HG02798 (cell line): ENCODE measurements at regions not wholly inside any gene's neighbourhood (a gene's known extent, or its start where the extent isn't known, plus 50 kb on each side); places are given as distances from the start of the nearest gene placed in this dataset.
"Not testable (repeated sequence)": the region's sequence is repeated elsewhere in the genome, so short reads cannot be mapped to it uniquely, and the experiment has no call there.

Experiments used
- ATAC-seq: cut with Tn5 transposase; IDR thresholded peaks from one replicate; pipeline ENCODE4 v1.9.1; 2021; ENCODE audit warnings: mild to moderate bottlenecking; ENCODE audit not compliant: unreplicated experiment, poor library complexity

DNA sequence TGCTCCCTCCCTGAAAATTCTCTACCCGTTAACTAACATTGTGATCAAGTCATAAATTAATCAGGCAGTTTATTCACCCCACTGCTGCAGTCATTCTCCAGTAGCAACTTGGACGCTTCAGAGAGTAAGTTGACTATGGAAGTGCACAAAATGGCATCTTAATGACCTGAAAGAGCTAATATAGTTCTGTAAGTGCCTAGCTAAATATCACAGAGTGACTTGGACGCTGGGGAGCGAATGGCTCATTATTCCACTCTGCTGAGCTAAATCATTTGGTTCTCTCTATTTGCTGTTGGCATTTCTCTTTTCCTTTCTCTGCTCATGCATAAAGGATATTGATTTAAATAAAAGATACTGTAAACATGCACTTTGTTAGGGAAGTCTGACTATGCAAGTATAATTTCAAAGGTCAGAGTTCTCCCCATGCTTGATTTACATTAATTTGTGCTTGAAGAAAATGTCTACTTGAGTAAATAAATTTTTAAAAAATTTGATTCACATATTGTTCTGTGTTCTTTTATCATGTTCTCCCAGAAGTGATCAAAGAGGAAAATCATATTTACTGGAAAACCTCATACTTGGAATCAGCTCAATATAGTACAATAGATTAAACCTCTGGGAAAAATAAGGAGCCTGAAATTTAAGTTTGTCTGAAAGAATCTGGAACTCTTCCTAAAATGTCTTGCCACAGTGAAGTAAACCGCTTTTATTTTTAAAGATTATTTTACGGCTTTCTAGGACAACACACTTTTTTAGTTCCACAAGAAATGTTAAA lies 169.5 kb upstream of the HAPLN1 start:
- no peak for ATAC-seq

DNA sequence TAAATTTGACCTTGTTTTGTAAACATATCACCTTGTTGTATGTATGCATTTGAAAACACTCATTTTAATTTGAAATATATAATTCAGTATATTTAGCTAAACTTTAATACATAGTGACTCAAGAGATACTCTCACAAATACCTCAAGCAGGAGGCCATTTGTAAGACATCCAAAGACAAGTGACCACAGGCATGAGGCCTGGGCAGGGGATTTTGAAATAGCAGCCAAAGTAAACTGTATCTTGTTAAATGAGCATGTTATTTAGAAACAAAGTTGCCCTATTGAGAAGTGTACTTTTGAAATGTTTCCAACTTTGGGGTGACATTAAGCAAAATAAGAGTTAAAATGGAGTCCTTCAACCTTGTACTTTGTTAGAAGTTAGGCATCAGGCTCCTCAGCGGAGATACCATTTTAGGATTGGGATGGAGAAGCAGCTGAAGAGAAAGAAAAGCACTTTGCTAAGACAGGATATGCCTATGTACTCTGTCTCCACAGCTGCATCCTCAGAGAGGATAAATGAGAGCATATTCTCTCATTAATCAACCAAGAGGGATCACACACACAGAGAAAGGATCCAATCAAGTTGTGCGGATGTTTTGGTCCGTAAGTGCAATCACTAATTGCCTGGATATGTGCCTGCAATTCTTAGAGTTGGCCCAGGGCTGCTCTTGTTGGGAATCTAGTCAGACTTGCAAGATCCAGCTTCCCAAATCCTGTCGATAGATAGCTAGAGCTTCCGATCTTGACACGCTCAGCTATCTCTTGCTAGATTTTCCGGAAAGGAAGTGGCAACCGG lies 157.5 kb upstream of the HAPLN1 start:
- no peak for ATAC-seq

GRCh38 chr5:83871533-83872395 lies 151.1 kb upstream of the HAPLN1 start:
- ATAC-seq = peak; percentile 41

DNA sequence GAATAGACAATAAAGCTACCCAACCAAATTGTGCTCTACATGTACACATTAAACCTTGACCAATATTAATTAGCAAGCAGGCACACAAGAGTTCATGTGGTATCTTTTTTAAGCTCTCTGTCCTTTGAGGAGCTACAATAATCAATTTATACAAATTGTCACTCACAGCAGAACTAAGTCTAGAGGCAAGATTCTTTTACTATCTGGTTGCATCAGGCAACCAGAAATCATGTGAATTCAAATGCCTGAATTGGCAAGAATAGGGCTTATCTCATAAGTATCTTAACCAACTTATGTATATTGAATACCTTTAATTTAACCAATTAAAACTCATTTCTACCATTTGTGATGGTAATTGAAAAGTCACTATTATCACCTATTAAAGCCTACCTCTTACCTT lies 145.5 kb upstream of the HAPLN1 start:
- ATAC-seq = no peak

- no peak for ATAC-seq
These were observed 144.9 kb upstream of the HAPLN1 start for GRCh38 chr5:83865579-83865978.

DNA sequence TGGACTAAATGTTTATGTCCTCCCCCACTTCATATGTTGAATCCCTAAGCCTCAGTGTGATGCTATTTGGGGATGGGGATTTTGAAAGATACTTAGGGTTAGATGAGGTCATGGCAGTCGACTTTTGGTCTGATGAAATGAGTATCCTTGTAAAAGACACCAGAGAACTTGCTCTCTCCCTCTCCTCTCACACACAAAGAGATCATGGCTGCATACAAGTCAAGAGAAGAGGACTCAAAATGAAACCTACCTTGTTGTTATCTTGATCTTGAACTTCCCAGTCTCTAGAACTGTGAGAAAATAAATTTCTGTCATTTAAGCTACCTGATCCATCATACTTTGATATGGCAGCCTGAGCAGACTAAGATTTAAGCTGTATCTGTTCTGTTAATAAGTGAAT lies 144.0 kb upstream of the HAPLN1 start:
- no peak for ATAC-seq

- ATAC-seq = no peak
These were observed 136.7 kb upstream of the HAPLN1 start for GRCh38 chr5:83857341-83857740.

- ATAC-seq = no peak
These were observed 136.2 kb upstream of the HAPLN1 start for GRCh38 chr5:83856881-83857280.

GRCh38 chr5:83850412-83850811 lies 129.8 kb upstream of the HAPLN1 start:
- ATAC-seq = not testable (repeated sequence)

DNA sequence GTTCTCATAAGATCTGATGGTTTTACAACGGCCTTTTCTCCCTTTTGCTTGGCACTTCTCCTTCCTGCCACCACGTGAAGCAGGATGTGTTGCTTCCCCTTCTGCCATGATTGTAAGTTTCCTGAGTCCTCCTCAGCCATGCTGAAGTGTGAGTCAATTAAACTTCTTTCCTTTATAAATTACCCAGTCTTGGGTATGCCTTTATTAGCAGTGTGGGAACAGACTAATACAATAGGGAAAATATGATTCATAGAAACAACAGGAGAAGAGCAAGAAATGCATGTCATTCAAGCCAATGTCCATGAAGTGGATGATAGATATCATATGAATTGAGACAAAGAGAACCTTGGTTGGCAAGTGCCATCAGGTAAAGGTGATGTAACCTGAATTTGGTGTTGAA lies 128.3 kb upstream of the HAPLN1 start:
- ATAC-seq = no peak

DNA sequence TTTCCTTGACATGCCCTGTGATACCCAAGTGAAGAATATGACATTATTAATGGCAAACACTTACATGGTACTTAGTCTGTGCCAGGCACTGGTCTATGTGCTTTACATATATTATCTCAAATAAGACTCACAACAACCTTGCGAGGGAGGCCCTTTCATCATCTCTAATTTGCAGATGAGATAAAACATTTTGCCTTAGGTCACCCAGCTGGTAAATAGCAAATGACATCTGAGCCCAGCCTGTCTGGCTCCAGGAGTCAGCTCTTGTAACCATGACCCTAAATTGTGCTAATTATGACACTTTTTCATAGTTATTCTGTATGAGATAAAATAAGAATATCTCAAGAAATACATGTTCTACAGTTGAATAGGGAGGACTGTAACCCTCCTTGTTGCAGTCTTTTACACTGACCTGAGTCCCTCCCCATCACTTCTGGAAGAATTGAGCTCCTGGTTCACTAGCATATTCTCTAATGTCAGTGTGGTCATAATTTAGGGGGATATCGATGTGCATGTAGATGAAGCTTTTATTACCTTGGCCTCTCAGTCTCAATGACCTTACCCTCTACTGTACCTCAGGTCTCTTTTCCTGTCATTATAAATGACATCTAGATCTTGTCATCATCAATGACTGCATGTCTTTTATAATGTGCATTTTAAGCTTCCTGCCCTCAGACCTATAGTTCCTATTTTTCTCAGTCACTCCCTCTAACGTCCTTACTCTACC lies 126.1 kb upstream of the HAPLN1 start:
- no peak for ATAC-seq

GRCh38 chr5:83844449-83845068 lies 123.9 kb upstream of the HAPLN1 start:
- ATAC-seq = peak; percentile 99

DNA sequence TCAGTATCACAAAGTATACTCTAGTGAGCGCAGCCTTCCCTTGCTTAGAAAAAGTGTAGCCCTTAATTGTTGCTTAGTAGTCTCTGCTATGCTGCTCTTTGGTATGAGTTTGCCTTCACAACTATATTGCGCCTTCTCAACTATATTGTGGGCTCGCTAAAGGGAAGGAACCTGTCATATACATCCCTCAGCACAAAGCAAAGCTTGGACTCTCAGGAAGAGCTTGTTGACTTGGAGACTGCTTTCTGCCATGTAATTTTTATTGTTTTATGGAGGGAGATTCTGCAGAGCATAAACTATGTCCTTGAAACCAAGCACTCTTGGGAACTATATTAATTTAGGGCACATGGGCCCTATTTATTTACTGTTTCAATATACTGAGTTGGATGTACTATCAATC lies 119.1 kb upstream of the HAPLN1 start:
- ATAC-seq = no peak

DNA sequence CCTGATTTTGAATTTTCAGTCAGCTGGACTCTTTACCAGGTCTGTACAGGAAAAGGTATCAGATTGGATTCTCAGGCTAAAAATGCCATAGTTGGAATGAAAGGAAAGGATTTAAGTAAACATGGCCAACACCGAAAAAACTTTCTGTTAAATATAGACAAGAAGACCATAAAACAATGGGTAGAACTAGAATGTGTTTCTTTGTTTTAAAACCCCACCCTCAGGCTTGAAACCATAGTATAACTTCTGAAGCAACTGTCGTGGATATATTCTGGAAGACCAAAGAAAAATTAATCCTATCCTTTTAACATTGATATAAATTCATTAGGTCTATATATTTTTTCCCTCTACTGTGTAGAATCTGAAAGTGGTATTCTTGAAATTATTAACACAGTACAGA lies 118.6 kb upstream of the HAPLN1 start:
- ATAC-seq = no peak

DNA sequence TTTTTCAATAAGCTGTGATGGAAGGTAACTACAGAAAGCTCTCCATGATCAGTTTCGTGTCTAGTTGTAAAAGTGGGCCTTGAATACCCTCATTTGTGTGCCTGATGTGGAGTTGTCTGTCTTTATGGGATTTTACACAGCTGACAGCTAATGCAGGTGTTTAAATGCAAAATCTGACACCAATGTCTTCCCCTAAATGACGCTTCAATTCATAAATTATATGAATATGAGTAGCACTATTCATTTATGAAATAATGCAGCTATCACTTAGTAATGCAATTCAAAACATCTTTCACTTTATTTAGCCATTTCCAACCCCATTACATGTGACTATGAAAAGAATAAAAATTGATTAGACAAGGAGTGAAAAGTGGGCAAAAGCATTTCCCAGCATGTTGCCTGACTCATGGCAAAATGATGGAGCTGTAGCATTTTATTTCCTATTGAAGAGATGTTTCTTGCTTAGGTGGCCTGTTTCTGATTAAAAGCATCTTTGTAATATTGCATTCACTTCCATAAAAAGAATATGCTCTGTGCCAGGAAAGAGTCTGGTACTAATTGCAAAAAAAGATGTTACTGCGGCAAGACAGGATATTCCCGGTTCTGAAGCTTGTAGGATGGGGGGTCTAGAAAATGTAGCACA lies 116.7 kb upstream of the HAPLN1 start:
- ATAC-seq = no peak

- no peak for ATAC-seq
These were observed 113.7 kb upstream of the HAPLN1 start for GRCh38 chr5:83834306-83834705.

- no peak for ATAC-seq
These were observed 111.2 kb upstream of the HAPLN1 start for GRCh38 chr5:83831834-83832233.

DNA sequence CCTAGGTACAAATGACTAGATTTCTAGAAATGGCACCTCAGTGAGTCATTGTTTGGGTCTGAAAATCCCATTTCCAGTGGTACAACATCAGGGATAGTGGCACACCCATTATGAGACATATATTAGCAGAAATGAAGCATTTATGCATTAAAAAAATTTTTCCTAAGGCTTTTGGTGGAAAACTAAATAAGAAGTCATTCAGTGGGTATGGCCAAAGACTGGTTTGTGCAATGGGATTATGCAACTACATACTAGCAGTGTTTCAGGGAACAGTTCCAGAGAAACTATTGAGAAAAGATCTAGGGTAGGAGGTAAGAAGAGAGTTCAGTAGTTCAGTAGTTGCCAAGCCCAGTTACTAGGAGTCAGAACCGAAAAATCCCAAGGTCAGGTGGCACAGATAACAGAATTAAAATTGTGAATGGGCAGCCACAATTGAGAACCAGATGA lies 106.5 kb upstream of the HAPLN1 start:
- no peak for ATAC-seq

DNA sequence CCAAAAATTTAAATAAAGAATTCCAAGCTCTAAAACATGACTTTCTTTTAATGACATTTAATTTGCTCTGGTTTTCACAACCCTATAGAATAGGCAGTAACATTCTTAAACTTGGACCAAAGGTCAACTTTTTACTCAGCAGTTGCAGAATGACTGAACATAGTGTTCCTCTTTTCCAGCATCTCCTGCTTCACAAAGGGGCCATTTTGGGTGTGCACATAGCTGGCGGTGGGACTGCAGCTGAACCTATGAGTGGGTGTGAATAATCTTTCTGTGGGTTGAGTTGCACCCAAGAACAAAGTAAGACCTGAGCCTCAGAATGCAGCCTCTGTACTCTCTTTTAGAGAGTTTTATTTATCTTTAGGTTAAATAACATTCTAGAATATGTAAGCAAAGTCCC lies 96.9 kb upstream of the HAPLN1 start:
- ATAC-seq = no peak
